ENCODE measurements at regions not wholly inside any gene's neighbourhood (a gene's known extent, or its start where the extent isn't known, plus 50 kb on each side); places are given as distances from the start of the nearest gene placed in this dataset.

- RAD21 ChIA-PET (ENCODE audit: unreplicated experiment), result interaction anchor here (0.6 to 1.1 kb wide), 2 partner anchors 29 to 577 kb away, joined by 3 read pairs; no protein-coding TSS in a partner anchor
- 19% methylated on average over 2 of the region's 2 CpGs for WGBS (ENCODE audit: insufficient coverage, insufficient replicate concordance, low lambda C conversion rate, missing lambda C conversion rate)
- POLR2A ChIA-PET, result no interaction called here
- no peaks in the 10 kb centered on the region for H3K36me3 ChIP-seq (ENCODE audit: control insufficient read depth in 2 of 2, insufficient read depth in 2 of 2, low read length in 1 of 2)
- BruUV-seq (replicated peaks), result no TSS peak
- no peak overlapping the region for H3K9ac ChIP-seq (ENCODE audit: control insufficient read depth, insufficient read depth, low read length)
- in situ Hi-C loops (cut with MboI), result no loop called here
- TF ChIP-seq CBX5 (IDR thresholded peaks at IDR 0.05; ENCODE audit: low read depth) (no peak), ESRRA (IDR thresholded peaks at IDR 0.05; ENCODE audit: low read length) (no peak), SP1 (IDR thresholded peaks at IDR 0.05; ENCODE audit: low read depth, low read length) (no peak), IRF4 (IDR thresholded peaks at IDR 0.05; ENCODE audit: low read depth, low read length) (no peak), RFX5 (IDR thresholded peaks at IDR 0.05; ENCODE audit: low read depth, low read length) (no peak), PAX5 (IDR thresholded peaks at IDR 0.05; ENCODE audit: borderline replicate concordance, low read depth, low read length) (no peak), NFXL1 (IDR thresholded peaks at IDR 0.05; ENCODE audit: borderline replicate concordance) (no peak), TCF7 (IDR thresholded peaks at IDR 0.05; ENCODE audit: borderline replicate concordance) (no peak), CBFB (IDR thresholded peaks at IDR 0.05; ENCODE audit: low read depth) (no peak)
- no peaks in the 10 kb centered on the region for H3K9me3 ChIP-seq (replicated peaks; ENCODE audit: control insufficient read depth, insufficient read depth, low read length)
- CTCF ChIA-PET, result interaction anchor here (1.4 kb wide), 1 partner anchor 278 kb away, joined by 3 read pairs; no protein-coding TSS in a partner anchor
- H3K4me3 ChIP-seq, result no peak overlapping the region
- H3K79me2 ChIP-seq (ENCODE audit: control insufficient read depth, insufficient read depth, low read length), result no peaks in the 10 kb centered on the region
- DNase-seq (ENCODE audit: low read depth, low spot score) (no peak), ATAC-seq (no peak), FAIRE-seq (no peak)
- no peak overlapping the region for H2AFZ ChIP-seq (ENCODE audit: control insufficient read depth, low read depth, low read length)
- no peaks in the 10 kb centered on the region for H4K20me1 ChIP-seq (ENCODE audit: control insufficient read depth, insufficient read depth)
- SMC1A ChIA-PET (ENCODE audit: uncharacterized antibody, unreplicated experiment), result interaction anchor here (0.6 to 1.3 kb wide), 2 partner anchors 34 to 192 kb away, joined by 3 read pairs; no protein-coding TSS in a partner anchor
- no peak overlapping the region for H3K4me2 ChIP-seq (ENCODE audit: control insufficient read depth, insufficient read depth)
- intact Hi-C loops (cut with micrococcal nuclease; ENCODE audit: unreplicated experiment), result no loop called here
- no peaks in the 10 kb centered on the region for H3K27me3 ChIP-seq (replicated peaks in 1 of 2; ENCODE audit: control insufficient read depth in 2 of 2, insufficient read depth in 2 of 2, low read length in 1 of 2)
- no peaks in the 10 kb centered on the region for H3K4me1 ChIP-seq (ENCODE audit: control insufficient read depth, insufficient read depth, low read length)
- H3K27ac ChIP-seq (ENCODE audit: control insufficient read depth, insufficient read depth), result no peak overlapping the region
Measured at GRCh38 chr3:147799601-147800000, 390.4 kb downstream of the ZIC1 start.

GRCh38 chr3:147807776-147808175 is 398.6 kb downstream of the ZIC1 start:
- intact Hi-C loops (cut with micrococcal nuclease; ENCODE audit: unreplicated experiment), result no loop called here
- no peak overlapping the region for H3K4me3 ChIP-seq
- H3K4me1 ChIP-seq (ENCODE audit: control insufficient read depth, insufficient read depth, low read length), result no peaks in the 10 kb centered on the region
- H3K79me2 ChIP-seq (ENCODE audit: control insufficient read depth, insufficient read depth, low read length), result no peaks in the 10 kb centered on the region
- FAIRE-seq, result no peak
- H3K27ac ChIP-seq (ENCODE audit: control insufficient read depth, insufficient read depth), result no peak overlapping the region
- H3K4me2 ChIP-seq (ENCODE audit: control insufficient read depth, insufficient read depth), result no peak overlapping the region
- no peaks in the 10 kb centered on the region for H3K27me3 ChIP-seq (replicated peaks in 1 of 2; ENCODE audit: control insufficient read depth in 2 of 2, insufficient read depth in 2 of 2, low read length in 1 of 2)
- SMC1A ChIA-PET (ENCODE audit: uncharacterized antibody, unreplicated experiment), result interaction anchor here (1.6 kb wide), 1 partner anchor 11 kb away, joined by 3 read pairs; no protein-coding TSS in a partner anchor
- in situ Hi-C loops (cut with MboI), result no loop called here
- no peak overlapping the region for H2AFZ ChIP-seq (ENCODE audit: control insufficient read depth, low read depth, low read length)
- ATAC-seq, result no peak
- CTCF ChIA-PET, result no interaction called here
- DNase-seq (ENCODE audit: low read depth, low spot score), result no peak
- RAD21 ChIA-PET (ENCODE audit: unreplicated experiment), result no interaction called here
- no peaks in the 10 kb centered on the region for H3K9me3 ChIP-seq (replicated peaks; ENCODE audit: control insufficient read depth, insufficient read depth, low read length)
- BruUV-seq (replicated peaks), result no TSS peak
- H3K36me3 ChIP-seq (ENCODE audit: control insufficient read depth in 2 of 2, insufficient read depth in 2 of 2, low read length in 1 of 2), result no peaks in the 10 kb centered on the region
- H3K9ac ChIP-seq (ENCODE audit: control insufficient read depth, insufficient read depth, low read length), result no peak overlapping the region
- POLR2A ChIA-PET, result no interaction called here
- WGBS (ENCODE audit: insufficient coverage, insufficient replicate concordance, low lambda C conversion rate, missing lambda C conversion rate), result 0% methylated on average over 1 of the region's 1 CpG
- H4K20me1 ChIP-seq (ENCODE audit: control insufficient read depth, insufficient read depth), result no peaks in the 10 kb centered on the region
- no peak for TF ChIP-seq MTA3 (IDR thresholded peaks at IDR 0.05; ENCODE audit: borderline replicate concordance, low read length)
- TF ChIP-seq POLR2A (IDR thresholded peaks at IDR 0.05; ENCODE audit: low read depth, low read length), result no peak
- TF ChIP-seq SREBF1 (IDR thresholded peaks at IDR 0.05; ENCODE audit: low read length), result no peak
- TF ChIP-seq FOXK2 (IDR thresholded peaks at IDR 0.05), result no peak
- no peak for TF ChIP-seq RELA (IDR thresholded peaks at IDR 0.05; ENCODE audit: borderline replicate concordance, partially characterized antibody)
- TF ChIP-seq SKIL (IDR thresholded peaks at IDR 0.05; ENCODE audit: low read depth, poor library complexity, severe bottlenecking), result no peak
- TF ChIP-seq IRF3 (IDR thresholded peaks at IDR 0.05), result no peak
- no peak for TF ChIP-seq IRF4 (IDR thresholded peaks at IDR 0.05; ENCODE audit: low read depth, low read length)
- no peak for TF ChIP-seq MLLT1 (IDR thresholded peaks at IDR 0.05)
